ENCODE measurements at regions not wholly inside any gene's neighbourhood (a gene's known extent, or its start where the extent isn't known, plus 50 kb on each side); places are given as distances from the start of the nearest gene placed in this dataset.

GRCh38 chr4:180203349-180203748 is 2039.9 kb upstream of the TENM3 start:
- H3K27me3 ChIP-seq (ENCODE audit: control insufficient read depth in 3 of 3, insufficient read depth in 3 of 3, low read length in 3 of 3), result no peaks in the 10 kb centered on the region
- no peak overlapping the region for H3K4me3 ChIP-seq (ENCODE audit: low read length in 3 of 3)
- no peaks in the 10 kb centered on the region for H3K9me3 ChIP-seq (ENCODE audit: control insufficient read depth in 3 of 3, low read length in 3 of 3)
- H3K27ac ChIP-seq (ENCODE audit: low read depth, low read length), result no peak overlapping the region
- no peaks in the 10 kb centered on the region for H3K36me3 ChIP-seq (ENCODE audit: control insufficient read depth in 3 of 3, insufficient read depth in 3 of 3, low read length in 3 of 3)
- H3K4me1 ChIP-seq (ENCODE audit: control insufficient read depth in 3 of 3, insufficient read depth in 3 of 3, low read length in 3 of 3), result no peaks in the 10 kb centered on the region
- H3K9ac ChIP-seq (ENCODE audit: low read depth in 1 of 3, low read length in 3 of 3), result no peak overlapping the region

DNA sequence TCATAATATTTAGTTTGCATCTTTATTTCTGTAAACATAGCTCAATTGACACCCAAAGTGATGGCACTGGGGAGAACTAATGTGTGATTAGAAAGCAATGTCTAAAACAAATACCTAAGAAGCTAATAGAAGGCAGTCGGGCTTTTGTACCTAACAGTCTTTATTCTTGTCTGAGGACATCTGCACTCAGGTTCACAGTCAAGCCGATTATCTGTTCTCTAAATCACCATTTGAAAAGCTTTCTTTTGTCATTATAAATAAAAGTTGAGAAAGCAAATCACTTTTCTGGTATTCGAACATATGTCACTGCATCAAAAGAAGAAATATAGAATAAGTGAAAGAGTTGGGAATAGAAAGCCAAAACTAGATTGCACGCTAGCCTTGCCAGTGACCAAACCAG is 2037.9 kb upstream of the TENM3 start:
- Histone ChIP-seq H3K9ac (ENCODE audit: low read depth in 1 of 3, low read length in 3 of 3) (no peak overlapping the region), H3K36me3 (ENCODE audit: control insufficient read depth in 3 of 3, insufficient read depth in 3 of 3, low read length in 3 of 3) (no peaks in the 10 kb centered on the region), H3K4me3 (ENCODE audit: low read length in 3 of 3) (no peak overlapping the region)

GRCh38 chr4:180207921-180208320 is 2035.3 kb upstream of the TENM3 start:
- H3K27me3 ChIP-seq (ENCODE audit: control insufficient read depth in 3 of 3, insufficient read depth in 3 of 3, low read length in 3 of 3), result no peaks in the 10 kb centered on the region
- H3K36me3 ChIP-seq (ENCODE audit: control insufficient read depth in 3 of 3, insufficient read depth in 3 of 3, low read length in 3 of 3), result no peaks in the 10 kb centered on the region
- H3K9me3 ChIP-seq (ENCODE audit: control insufficient read depth in 3 of 3, low read length in 3 of 3), result no peaks in the 10 kb centered on the region
- no peaks in the 10 kb centered on the region for H3K4me1 ChIP-seq (ENCODE audit: control insufficient read depth in 3 of 3, insufficient read depth in 3 of 3, low read length in 3 of 3)
- H3K9ac ChIP-seq (ENCODE audit: low read depth in 1 of 3, low read length in 3 of 3), result no peak overlapping the region
- no peak overlapping the region for H3K27ac ChIP-seq (ENCODE audit: low read depth, low read length)
- no peak overlapping the region for H3K4me3 ChIP-seq (ENCODE audit: low read length in 3 of 3)

More for the DNA sequence above, 2037.9 kb upstream of the TENM3 start:
- Histone ChIP-seq H3K9me3 (ENCODE audit: control insufficient read depth in 3 of 3, low read length in 3 of 3) (no peaks in the 10 kb centered on the region), H3K27ac (ENCODE audit: low read depth, low read length) (no peak overlapping the region), H3K4me1 (ENCODE audit: control insufficient read depth in 3 of 3, insufficient read depth in 3 of 3, low read length in 3 of 3) (no peaks in the 10 kb centered on the region), H3K27me3 (ENCODE audit: control insufficient read depth in 3 of 3, insufficient read depth in 3 of 3, low read length in 3 of 3) (no peaks in the 10 kb centered on the region)

- Histone ChIP-seq H3K36me3 (ENCODE audit: control insufficient read depth in 3 of 3, insufficient read depth in 3 of 3, low read length in 3 of 3) (no peaks in the 10 kb centered on the region), H3K9ac (ENCODE audit: low read depth in 1 of 3, low read length in 3 of 3) (no peak overlapping the region), H3K9me3 (ENCODE audit: control insufficient read depth in 3 of 3, low read length in 3 of 3) (peaks cover 0 to 8% (median 1%) of the 10 kb centered on the region in 3 donors), H3K27me3 (ENCODE audit: control insufficient read depth in 3 of 3, insufficient read depth in 3 of 3, low read length in 3 of 3) (no peaks in the 10 kb centered on the region), H3K4me1 (ENCODE audit: control insufficient read depth in 3 of 3, insufficient read depth in 3 of 3, low read length in 3 of 3) (no peaks in the 10 kb centered on the region), H3K4me3 (ENCODE audit: low read length in 3 of 3) (no peak overlapping the region), H3K27ac (ENCODE audit: low read depth, low read length) (no peak overlapping the region)
Measured at GRCh38 chr4:180217070-180217469, 2026.1 kb upstream of the TENM3 start.

DNA sequence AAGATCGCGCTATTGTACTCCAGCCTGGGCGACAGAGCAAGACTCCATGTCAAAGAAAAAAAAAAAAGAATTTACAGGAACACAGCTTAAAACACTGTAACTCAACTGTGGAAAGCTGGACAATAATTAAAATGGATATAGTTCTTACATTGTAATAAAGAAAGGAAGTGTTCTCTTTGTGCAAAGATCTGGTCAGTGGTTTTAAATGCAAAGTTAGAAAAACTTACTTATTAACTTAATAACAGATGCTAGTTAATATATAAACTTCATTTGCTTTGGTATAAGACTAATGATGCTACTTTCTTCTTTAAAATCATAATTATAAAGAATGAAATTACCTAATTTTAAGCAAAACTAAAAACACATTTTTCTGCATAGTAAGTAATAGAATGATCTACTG is 2024.1 kb upstream of the TENM3 start:
- Histone ChIP-seq H3K27me3 (ENCODE audit: control insufficient read depth in 3 of 3, insufficient read depth in 3 of 3, low read length in 3 of 3) (no peaks in the 10 kb centered on the region), H3K27ac (ENCODE audit: low read depth, low read length) (no peak overlapping the region), H3K36me3 (ENCODE audit: control insufficient read depth in 3 of 3, insufficient read depth in 3 of 3, low read length in 3 of 3) (no peaks in the 10 kb centered on the region), H3K4me1 (ENCODE audit: control insufficient read depth in 3 of 3, insufficient read depth in 3 of 3, low read length in 3 of 3) (no peaks in the 10 kb centered on the region), H3K4me3 (ENCODE audit: low read length in 3 of 3) (no peak overlapping the region), H3K9me3 (ENCODE audit: control insufficient read depth in 3 of 3, low read length in 3 of 3) (peaks cover 0 to 8% (median 1%) of the 10 kb centered on the region in 3 donors), H3K9ac (ENCODE audit: low read depth in 1 of 3, low read length in 3 of 3) (no peak overlapping the region)

- Histone ChIP-seq H3K4me3 (ENCODE audit: low read length in 3 of 3) (no peak overlapping the region), H3K27me3 (ENCODE audit: control insufficient read depth in 3 of 3, insufficient read depth in 3 of 3, low read length in 3 of 3) (no peaks in the 10 kb centered on the region), H3K4me1 (ENCODE audit: control insufficient read depth in 3 of 3, insufficient read depth in 3 of 3, low read length in 3 of 3) (no peaks in the 10 kb centered on the region), H3K36me3 (ENCODE audit: control insufficient read depth in 3 of 3, insufficient read depth in 3 of 3, low read length in 3 of 3) (no peaks in the 10 kb centered on the region), H3K9ac (ENCODE audit: low read depth in 1 of 3, low read length in 3 of 3) (no peak overlapping the region), H3K9me3 (ENCODE audit: control insufficient read depth in 3 of 3, low read length in 3 of 3) (no peaks in the 10 kb centered on the region), H3K27ac (ENCODE audit: low read depth, low read length) (no peak overlapping the region)
Measured at GRCh38 chr4:180225977-180226376, 2017.2 kb upstream of the TENM3 start.

DNA sequence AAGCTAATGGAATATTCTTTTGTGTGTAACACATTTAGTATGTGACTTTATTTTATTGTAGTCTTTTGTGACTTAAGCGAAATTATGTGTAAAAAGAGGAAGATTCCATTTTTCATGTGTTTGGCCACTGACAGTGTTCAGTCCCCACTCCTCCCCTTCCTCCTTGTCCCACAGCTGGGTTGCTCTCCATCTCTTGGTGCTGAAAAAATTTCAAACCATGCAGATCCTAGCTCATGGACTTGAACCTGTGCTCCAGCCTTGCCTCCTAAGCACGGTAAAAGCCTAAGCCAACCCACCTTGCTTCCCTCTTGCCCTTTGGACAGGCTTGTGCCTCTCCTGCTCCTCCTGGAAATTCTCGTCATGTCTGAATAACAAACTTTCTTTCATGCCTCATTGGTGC is 2008.5 kb upstream of the TENM3 start:
- Histone ChIP-seq H3K27me3 (ENCODE audit: control insufficient read depth in 3 of 3, insufficient read depth in 3 of 3, low read length in 3 of 3) (no peaks in the 10 kb centered on the region), H3K9me3 (ENCODE audit: control insufficient read depth in 3 of 3, low read length in 3 of 3) (no peaks in the 10 kb centered on the region), H3K36me3 (ENCODE audit: control insufficient read depth in 3 of 3, insufficient read depth in 3 of 3, low read length in 3 of 3) (no peaks in the 10 kb centered on the region), H3K27ac (ENCODE audit: low read depth, low read length) (no peak overlapping the region), H3K9ac (ENCODE audit: low read depth in 1 of 3, low read length in 3 of 3) (no peak overlapping the region), H3K4me3 (ENCODE audit: low read length in 3 of 3) (no peak overlapping the region), H3K4me1 (ENCODE audit: control insufficient read depth in 3 of 3, insufficient read depth in 3 of 3, low read length in 3 of 3) (no peaks in the 10 kb centered on the region)

- Histone ChIP-seq H3K4me1 (ENCODE audit: control insufficient read depth in 3 of 3, insufficient read depth in 3 of 3, low read length in 3 of 3) (no peaks in the 10 kb centered on the region), H3K9ac (ENCODE audit: low read depth in 1 of 3, low read length in 3 of 3) (no peak overlapping the region), H3K27ac (ENCODE audit: low read depth, low read length) (no peak overlapping the region), H3K36me3 (ENCODE audit: control insufficient read depth in 3 of 3, insufficient read depth in 3 of 3, low read length in 3 of 3) (no peaks in the 10 kb centered on the region), H3K4me3 (ENCODE audit: low read length in 3 of 3) (no peak overlapping the region), H3K27me3 (ENCODE audit: control insufficient read depth in 3 of 3, insufficient read depth in 3 of 3, low read length in 3 of 3) (no peaks in the 10 kb centered on the region), H3K9me3 (ENCODE audit: control insufficient read depth in 3 of 3, low read length in 3 of 3) (no peaks in the 10 kb centered on the region)
Measured at GRCh38 chr4:180240670-180241069, 2002.5 kb upstream of the TENM3 start.

DNA sequence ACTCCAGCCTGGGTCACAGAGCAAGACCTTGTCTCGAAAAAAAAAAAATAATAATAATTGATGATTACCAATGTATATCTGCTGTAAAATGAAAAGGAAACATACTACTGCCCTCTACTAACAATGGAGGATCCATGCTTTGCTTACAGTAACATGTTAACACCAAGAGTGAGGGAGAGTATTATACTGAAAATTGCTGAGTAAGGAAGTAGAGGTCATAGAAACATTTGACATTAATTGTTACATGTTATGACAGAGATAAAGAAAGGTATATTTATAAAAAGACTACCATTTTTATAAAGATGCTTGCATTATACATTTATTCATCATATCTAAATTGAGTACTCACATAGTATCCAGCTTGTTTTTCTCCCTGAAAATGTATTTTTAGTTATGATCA is 1989.8 kb upstream of the TENM3 start:
- Histone ChIP-seq H3K27me3 (ENCODE audit: control insufficient read depth in 3 of 3, insufficient read depth in 3 of 3, low read length in 3 of 3) (no peaks in the 10 kb centered on the region), H3K9me3 (ENCODE audit: control insufficient read depth in 3 of 3, low read length in 3 of 3) (no peaks in the 10 kb centered on the region), H3K9ac (ENCODE audit: low read depth in 1 of 3, low read length in 3 of 3) (no peak overlapping the region)

DNA sequence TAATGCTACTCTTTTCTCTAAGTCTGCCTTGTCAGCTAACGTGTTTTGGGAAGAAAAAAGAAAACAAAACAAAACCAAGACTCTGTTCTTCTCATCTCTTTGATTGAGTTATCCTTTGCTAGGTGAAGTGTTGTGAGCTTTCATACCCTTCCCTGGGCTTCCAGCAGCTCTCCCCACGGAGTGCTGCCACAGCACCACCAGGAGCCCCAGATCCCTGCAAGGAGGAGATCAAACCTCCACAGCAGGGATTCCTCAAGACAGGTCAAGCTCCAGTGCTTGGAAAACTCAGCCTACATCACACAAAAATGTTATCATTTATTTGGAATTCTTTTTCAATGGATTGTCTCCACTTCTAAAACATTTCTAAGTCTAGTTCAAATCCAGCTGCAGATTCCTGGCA is 1981.9 kb upstream of the TENM3 start:
- Histone ChIP-seq H3K36me3 (ENCODE audit: control insufficient read depth in 3 of 3, insufficient read depth in 3 of 3, low read length in 3 of 3) (no peaks in the 10 kb centered on the region), H3K9ac (ENCODE audit: low read depth in 1 of 3, low read length in 3 of 3) (no peak overlapping the region), H3K9me3 (ENCODE audit: control insufficient read depth in 3 of 3, low read length in 3 of 3) (peaks cover 0 to 2% (median 0%) of the 10 kb centered on the region in 3 donors), H3K4me3 (ENCODE audit: low read length in 3 of 3) (no peak overlapping the region), H3K27ac (ENCODE audit: low read depth, low read length) (no peak overlapping the region), H3K4me1 (ENCODE audit: control insufficient read depth in 3 of 3, insufficient read depth in 3 of 3, low read length in 3 of 3) (no peaks in the 10 kb centered on the region), H3K27me3 (ENCODE audit: control insufficient read depth in 3 of 3, insufficient read depth in 3 of 3, low read length in 3 of 3) (no peaks in the 10 kb centered on the region)

More for the DNA sequence above, 1989.8 kb upstream of the TENM3 start:
- Histone ChIP-seq H3K4me3 (ENCODE audit: low read length in 3 of 3) (no peak overlapping the region), H3K27ac (ENCODE audit: low read depth, low read length) (no peak overlapping the region), H3K4me1 (ENCODE audit: control insufficient read depth in 3 of 3, insufficient read depth in 3 of 3, low read length in 3 of 3) (no peaks in the 10 kb centered on the region), H3K36me3 (ENCODE audit: control insufficient read depth in 3 of 3, insufficient read depth in 3 of 3, low read length in 3 of 3) (no peaks in the 10 kb centered on the region)

DNA sequence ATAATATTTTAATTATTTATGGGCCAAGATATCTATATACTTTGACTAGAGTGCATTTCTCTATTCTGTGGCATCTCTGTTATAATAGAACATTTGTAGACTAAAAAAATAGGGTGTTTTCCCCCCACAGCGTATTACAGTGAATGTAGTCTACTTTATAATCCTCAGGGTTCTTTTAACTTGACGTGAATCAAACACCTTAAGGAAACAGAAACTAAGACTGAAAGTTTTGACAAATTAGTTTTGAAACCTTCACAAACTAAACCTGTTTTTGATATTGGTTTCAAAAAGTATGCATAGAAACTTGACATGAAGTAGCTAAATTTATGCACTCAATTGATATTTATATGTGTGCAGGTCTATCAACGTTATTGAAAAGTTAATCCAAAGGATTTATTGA is 1963.1 kb upstream of the TENM3 start:
- Histone ChIP-seq H3K9ac (ENCODE audit: low read depth in 1 of 3, low read length in 3 of 3) (no peak overlapping the region), H3K4me1 (ENCODE audit: control insufficient read depth in 3 of 3, insufficient read depth in 3 of 3, low read length in 3 of 3) (no peaks in the 10 kb centered on the region), H3K36me3 (ENCODE audit: control insufficient read depth in 3 of 3, insufficient read depth in 3 of 3, low read length in 3 of 3) (no peaks in the 10 kb centered on the region), H3K4me3 (ENCODE audit: low read length in 3 of 3) (no peak overlapping the region), H3K27me3 (ENCODE audit: control insufficient read depth in 3 of 3, insufficient read depth in 3 of 3, low read length in 3 of 3) (no peaks in the 10 kb centered on the region), H3K27ac (ENCODE audit: low read depth, low read length) (no peak overlapping the region), H3K9me3 (ENCODE audit: control insufficient read depth in 3 of 3, low read length in 3 of 3) (no peaks in the 10 kb centered on the region)

Measured in skeletal muscle tissue (tissue), 3 donors.